ENCODE measurements at regions not wholly inside any gene's neighbourhood (a gene's known extent, or its start where the extent isn't known, plus 50 kb on each side); places are given as distances from the start of the nearest gene placed in this dataset.

GRCh38 chr12:92574051-92574783 lies 128.6 kb upstream of the PLEKHG7 start:
- TF ChIP-seq EZH2 (IDR thresholded peaks at IDR 0.05) (no peak), POLR2AphosphoS5 (IDR thresholded peaks at IDR 0.05; ENCODE audit: borderline replicate concordance, low read depth, low read length) (no peak), FOXP2 (optimal IDR thresholded peaks at IDR 0.05; ENCODE audit: control extremely low read depth, extremely low read length, insufficient read depth) (no peak)
